DND-41 (cell line): ENCODE measurements at regions not wholly inside any gene's neighbourhood (a gene's known extent, or its start where the extent isn't known, plus 50 kb on each side); places are given as distances from the start of the nearest gene placed in this dataset.

ENCODE experiments used
- EZH2 ChIP-seq: IDR thresholded peaks from 3 replicates; pipeline ENCODE4 v1.6.1; 2012; ENCODE audit warnings: borderline replicate concordance, low read depth, mild to moderate bottlenecking, moderate library complexity, low read length, inconsistent platforms; ENCODE audit not compliant: severe bottlenecking
- TF ChIP-seq, protein P1 (sequence below): IDR thresholded peaks from 2 replicates; pipeline ENCODE4 v1.5.1; 2012; ENCODE audit warnings: borderline replicate concordance, low read length, moderate library complexity, mild to moderate bottlenecking; ENCODE audit not compliant: poor library complexity, severe bottlenecking; ENCODE audit errors: extremely low read depth

DNA sequence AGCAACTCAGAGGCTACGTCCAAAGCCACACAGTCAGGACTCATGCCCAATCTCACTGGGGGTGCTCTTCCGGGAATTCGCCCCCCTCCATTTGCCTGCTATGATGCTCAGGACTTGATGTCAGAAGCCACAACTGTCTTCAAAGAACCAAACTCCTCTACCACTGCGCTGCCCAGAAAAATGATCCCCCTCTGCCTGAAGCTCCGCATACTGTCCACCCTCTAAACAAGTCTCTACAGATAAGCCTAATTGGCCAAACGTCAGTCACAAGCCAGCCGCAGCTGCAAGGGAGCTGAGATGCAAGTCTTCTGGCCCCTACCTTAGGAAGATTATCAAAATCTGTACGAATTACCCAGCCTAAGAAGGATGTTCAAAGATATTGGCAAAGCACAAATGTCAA, 294.6 kb downstream of the BUD13 start:
- TF ChIP-seq, protein P1, sequence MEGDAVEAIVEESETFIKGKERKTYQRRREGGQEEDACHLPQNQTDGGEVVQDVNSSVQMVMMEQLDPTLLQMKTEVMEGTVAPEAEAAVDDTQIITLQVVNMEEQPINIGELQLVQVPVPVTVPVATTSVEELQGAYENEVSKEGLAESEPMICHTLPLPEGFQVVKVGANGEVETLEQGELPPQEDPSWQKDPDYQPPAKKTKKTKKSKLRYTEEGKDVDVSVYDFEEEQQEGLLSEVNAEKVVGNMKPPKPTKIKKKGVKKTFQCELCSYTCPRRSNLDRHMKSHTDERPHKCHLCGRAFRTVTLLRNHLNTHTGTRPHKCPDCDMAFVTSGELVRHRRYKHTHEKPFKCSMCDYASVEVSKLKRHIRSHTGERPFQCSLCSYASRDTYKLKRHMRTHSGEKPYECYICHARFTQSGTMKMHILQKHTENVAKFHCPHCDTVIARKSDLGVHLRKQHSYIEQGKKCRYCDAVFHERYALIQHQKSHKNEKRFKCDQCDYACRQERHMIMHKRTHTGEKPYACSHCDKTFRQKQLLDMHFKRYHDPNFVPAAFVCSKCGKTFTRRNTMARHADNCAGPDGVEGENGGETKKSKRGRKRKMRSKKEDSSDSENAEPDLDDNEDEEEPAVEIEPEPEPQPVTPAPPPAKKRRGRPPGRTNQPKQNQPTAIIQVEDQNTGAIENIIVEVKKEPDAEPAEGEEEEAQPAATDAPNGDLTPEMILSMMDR, result no peak
- no peak for TF ChIP-seq EZH2
